ENCODE measurements at regions not wholly inside any gene's neighbourhood (a gene's known extent, or its start where the extent isn't known, plus 50 kb on each side); places are given as distances from the start of the nearest gene placed in this dataset.

- peak overlapping the region; percentile 43; the same call in 1 of the 2 replicates for H3K27ac ChIP-seq
- H3K27me3 ChIP-seq (ENCODE audit: insufficient read depth, low read depth): no peaks in the 10 kb centered on the region
- no peak for TF ChIP-seq EZH2 (IDR thresholded peaks at IDR 0.05; ENCODE audit: low read depth)
- TF ChIP-seq, protein P1, sequence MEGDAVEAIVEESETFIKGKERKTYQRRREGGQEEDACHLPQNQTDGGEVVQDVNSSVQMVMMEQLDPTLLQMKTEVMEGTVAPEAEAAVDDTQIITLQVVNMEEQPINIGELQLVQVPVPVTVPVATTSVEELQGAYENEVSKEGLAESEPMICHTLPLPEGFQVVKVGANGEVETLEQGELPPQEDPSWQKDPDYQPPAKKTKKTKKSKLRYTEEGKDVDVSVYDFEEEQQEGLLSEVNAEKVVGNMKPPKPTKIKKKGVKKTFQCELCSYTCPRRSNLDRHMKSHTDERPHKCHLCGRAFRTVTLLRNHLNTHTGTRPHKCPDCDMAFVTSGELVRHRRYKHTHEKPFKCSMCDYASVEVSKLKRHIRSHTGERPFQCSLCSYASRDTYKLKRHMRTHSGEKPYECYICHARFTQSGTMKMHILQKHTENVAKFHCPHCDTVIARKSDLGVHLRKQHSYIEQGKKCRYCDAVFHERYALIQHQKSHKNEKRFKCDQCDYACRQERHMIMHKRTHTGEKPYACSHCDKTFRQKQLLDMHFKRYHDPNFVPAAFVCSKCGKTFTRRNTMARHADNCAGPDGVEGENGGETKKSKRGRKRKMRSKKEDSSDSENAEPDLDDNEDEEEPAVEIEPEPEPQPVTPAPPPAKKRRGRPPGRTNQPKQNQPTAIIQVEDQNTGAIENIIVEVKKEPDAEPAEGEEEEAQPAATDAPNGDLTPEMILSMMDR (conservative IDR thresholded peaks at IDR 0.05): no peak
- H3F3A ChIP-seq (ENCODE audit: insufficient read depth, low read depth): peaks cover 13% of the 10 kb centered on the region; the same call in 1 of the 2 replicates
- no TSS peak for BruUV-seq (replicated peaks)
- no peak overlapping the region for H3K4me2 ChIP-seq
- H3K36me3 ChIP-seq (ENCODE audit: low read depth): no peaks in the 10 kb centered on the region
- no peaks in the 10 kb centered on the region for H3K9me3 ChIP-seq (ENCODE audit: insufficient read depth, low read depth)
- peak in 1 of 2 experiments; percentile 59 for DNase-seq
- H3K4me3 ChIP-seq: no peak overlapping the region
- no peaks in the 10 kb centered on the region for H4K20me1 ChIP-seq (ENCODE audit: insufficient read depth)
- intact Hi-C loops (cut with micrococcal nuclease; ENCODE audit: unreplicated experiment): no loop called here
- peaks cover 38% of the 10 kb centered on the region for H3K4me1 ChIP-seq (replicated peaks; ENCODE audit: insufficient read depth)
- ChIA-PET POLR2A (ENCODE audit: unreplicated experiment) (interaction anchor here (0.7 kb wide), 1 partner anchor 143 kb away, joined by 7 read pairs; no protein-coding TSS in a partner anchor), CTCF (interaction anchor here (0.5 to 0.7 kb wide), 3 partner anchors 8 to 1473 kb away, joined by 3 to 4 read pairs (median 3); no protein-coding TSS in a partner anchor)
- H3K79me2 ChIP-seq (ENCODE audit: low read depth): no peaks in the 10 kb centered on the region
- no peak overlapping the region for H2AFZ ChIP-seq
- H3K9me2 ChIP-seq (ENCODE audit: insufficient read depth): no peaks in the 10 kb centered on the region
Observed at GRCh38 chr1:8127171-8127641, 101.1 kb upstream of the ERRFI1 start.

GRCh38 chr1:8122477-8123407 is 96.6 kb upstream of the ERRFI1 start:
- Histone ChIP-seq H3K36me3 (ENCODE audit: low read depth) (no peaks in the 10 kb centered on the region), H3F3A (ENCODE audit: insufficient read depth, low read depth) (peaks cover 53% of the 10 kb centered on the region), H3K27me3 (ENCODE audit: insufficient read depth, low read depth) (no peaks in the 10 kb centered on the region), H3K4me2 (peak overlapping the region; percentile 76), H3K4me1 (replicated peaks; ENCODE audit: insufficient read depth) (peaks cover 79% of the 10 kb centered on the region), H3K79me2 (ENCODE audit: low read depth) (no peaks in the 10 kb centered on the region), H3K9me2 (ENCODE audit: insufficient read depth) (no peaks in the 10 kb centered on the region), H3K4me3 (no peak overlapping the region), H4K20me1 (ENCODE audit: insufficient read depth) (no peaks in the 10 kb centered on the region), H3K27ac (peak overlapping the region; percentile 100), H2AFZ (no peak overlapping the region), H3K9me3 (ENCODE audit: insufficient read depth, low read depth) (no peaks in the 10 kb centered on the region)
- intact Hi-C loops (cut with micrococcal nuclease; ENCODE audit: unreplicated experiment): loop anchor here (5.0 kb wide), 1 partner anchor 80 kb away; no protein-coding TSS in a partner anchor
- no peak for TF ChIP-seq EZH2 (IDR thresholded peaks at IDR 0.05; ENCODE audit: low read depth)
- no peak for DNase-seq
- POLR2A ChIA-PET (ENCODE audit: unreplicated experiment): interaction anchor here (0.7 kb wide), 1 partner anchor 25 kb away, joined by 5 read pairs; no protein-coding TSS in a partner anchor
- CTCF ChIA-PET: interaction anchor here (0.7 to 1.1 kb wide), 2 partner anchors 11 to 221 kb away, joined by 4 to 5 read pairs; no protein-coding TSS in a partner anchor
- BruUV-seq (replicated peaks): no TSS peak

DNA sequence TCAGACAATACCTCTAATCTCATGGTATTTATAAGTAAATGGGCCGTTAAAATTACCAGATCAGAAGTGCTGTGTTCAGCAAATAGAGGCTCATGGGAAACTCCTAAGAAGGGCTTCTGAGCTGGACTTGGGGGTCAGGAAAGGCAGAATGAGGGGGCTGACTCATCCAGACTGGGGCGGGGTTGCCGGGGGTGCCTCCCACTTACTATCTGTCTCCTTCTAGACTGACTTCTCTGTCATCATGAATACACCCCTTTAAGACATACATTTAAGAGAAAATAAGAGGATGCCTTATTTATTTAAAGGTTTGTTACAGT is 96.0 kb upstream of the ERRFI1 start:
- ChIA-PET POLR2A (ENCODE audit: unreplicated experiment) (interaction anchor here (0.7 kb wide), 1 partner anchor 24 kb away, joined by 5 read pairs; no protein-coding TSS in a partner anchor), CTCF (interaction anchor here (0.7 to 1.1 kb wide), 2 partner anchors 12 to 221 kb away, joined by 4 to 5 read pairs; no protein-coding TSS in a partner anchor)
- Histone ChIP-seq H3K4me2 (peak overlapping the region; percentile 76), H3K4me3 (peak overlapping the region; percentile 28; the same call in 1 of the 2 replicates), H3K27me3 (ENCODE audit: insufficient read depth, low read depth) (no peaks in the 10 kb centered on the region), H3K79me2 (ENCODE audit: low read depth) (no peaks in the 10 kb centered on the region), H3K4me1 (replicated peaks; ENCODE audit: insufficient read depth) (peaks cover 77% of the 10 kb centered on the region), H3K9me3 (ENCODE audit: insufficient read depth, low read depth) (no peaks in the 10 kb centered on the region), H2AFZ (no peak overlapping the region), H3F3A (ENCODE audit: insufficient read depth, low read depth) (peaks cover 53% of the 10 kb centered on the region), H3K9me2 (ENCODE audit: insufficient read depth) (no peaks in the 10 kb centered on the region), H3K27ac (peak overlapping the region; percentile 100), H3K36me3 (ENCODE audit: low read depth) (no peaks in the 10 kb centered on the region), H4K20me1 (ENCODE audit: insufficient read depth) (no peaks in the 10 kb centered on the region)
- intact Hi-C loops (cut with micrococcal nuclease; ENCODE audit: unreplicated experiment): loop anchor here (5.0 kb wide), 1 partner anchor 80 kb away; no protein-coding TSS in a partner anchor
- TF ChIP-seq, protein P1 (conservative IDR thresholded peaks at IDR 0.05): no peak
- TF ChIP-seq EZH2 (IDR thresholded peaks at IDR 0.05; ENCODE audit: low read depth): no peak
- BruUV-seq (replicated peaks): no TSS peak
- peak in 1 of 2 experiments; percentile 52 for DNase-seq

Data from PC-9 (cell line).